Activated CD4-positive, alpha-beta T cell treated with anti-CD3 and anti-CD28 coated beads for 4 hours (primary cell): ENCODE measurements at regions not wholly inside any gene's neighbourhood (a gene's known extent, or its start where the extent isn't known, plus 50 kb on each side); places are given as distances from the start of the nearest gene placed in this dataset.
"Not testable (repeated sequence)": the region's sequence is repeated elsewhere in the genome, so short reads cannot be mapped to it uniquely, and the experiment has no call there.

Source experiments
- DNase-seq, 2 donors: peaks; one replicate each; pipeline ENCODE4 v3.0.0-alpha.2; 2020

DNA sequence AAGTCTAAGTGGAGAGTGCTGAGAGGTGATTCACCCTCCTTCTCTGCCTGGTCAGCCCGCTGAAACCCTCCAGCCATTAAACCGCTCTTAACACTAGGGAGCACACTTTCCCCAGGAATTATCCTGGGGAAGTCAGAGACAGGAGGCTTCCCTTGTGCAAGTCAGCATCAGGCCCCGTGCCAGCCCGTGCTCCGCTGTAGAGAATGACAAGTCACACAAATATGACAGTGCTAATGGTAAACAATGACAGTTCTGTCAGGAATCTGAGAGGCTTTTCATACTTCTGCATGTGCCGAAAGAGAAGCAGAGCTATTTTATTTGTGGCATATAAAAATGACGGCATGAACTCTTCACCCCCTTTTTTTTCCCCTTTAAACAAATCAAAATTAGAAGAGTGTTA lies 816.9 kb upstream of the SLC10A2 start:
- no peak for DNase-seq

GRCh38 chr13:103880146-103880545 lies 813.9 kb upstream of the SLC10A2 start:
- DNase-seq, result not testable (repeated sequence)

DNA sequence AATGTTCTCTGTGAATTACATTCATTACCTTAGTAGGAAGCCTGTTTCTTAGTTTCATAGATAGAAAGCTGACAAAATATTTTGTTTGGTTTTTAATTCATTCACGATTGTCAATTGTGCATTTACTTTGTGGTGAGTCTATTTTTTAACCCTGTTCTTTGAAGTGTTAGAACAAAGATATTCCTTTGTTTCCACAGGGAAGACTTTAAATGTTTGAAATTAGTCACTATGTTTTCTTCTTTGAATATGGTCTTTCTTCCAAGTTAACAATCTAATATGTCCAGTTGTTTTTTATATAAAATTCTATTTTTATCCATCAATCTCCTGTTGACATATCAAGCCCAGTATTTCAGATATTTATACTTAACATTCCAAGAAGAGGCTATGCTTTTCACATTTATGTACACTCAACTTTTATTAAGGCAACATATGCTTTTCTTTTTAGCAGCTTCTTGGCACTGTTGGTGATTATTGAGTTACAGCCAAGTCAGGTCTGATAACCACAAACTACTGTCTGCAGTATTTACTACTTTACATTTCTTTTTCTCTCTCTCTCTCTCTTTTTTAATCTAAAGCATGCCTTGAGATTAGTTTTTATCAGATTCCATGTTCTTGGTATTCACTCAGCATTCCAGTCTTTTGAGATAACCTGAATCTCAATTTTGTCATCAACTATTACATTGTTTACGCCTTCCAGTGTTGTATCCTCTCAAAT lies 812.8 kb upstream of the SLC10A2 start:
- no peak for DNase-seq

DNA sequence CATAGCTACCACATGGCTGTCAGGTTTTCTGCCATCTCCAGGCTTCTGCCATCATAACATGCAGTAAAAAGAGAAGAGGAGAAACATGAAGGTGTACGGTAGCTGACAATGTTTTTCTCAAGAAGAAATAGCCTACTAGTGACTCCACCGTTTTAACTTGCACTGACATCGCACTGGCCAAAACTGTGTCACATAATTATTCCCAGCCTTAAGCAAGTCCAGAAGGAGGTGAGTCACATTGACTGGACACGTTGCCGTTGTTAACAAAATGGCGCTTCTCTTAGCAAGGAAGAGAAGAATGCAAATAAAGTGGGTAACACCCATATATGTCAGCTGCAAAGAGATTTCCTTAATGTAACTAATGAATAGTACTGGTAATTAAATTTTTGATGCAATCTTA lies 810.4 kb upstream of the SLC10A2 start:
- DNase-seq, result no peak

- DNase-seq, result no peak
These were observed 807.5 kb upstream of the SLC10A2 start for GRCh38 chr13:103873725-103874124.

- no peak for DNase-seq
These were observed 799.8 kb upstream of the SLC10A2 start for GRCh38 chr13:103866048-103866447.

GRCh38 chr13:103862525-103862924 lies 796.3 kb upstream of the SLC10A2 start:
- DNase-seq, result no peak

- DNase-seq, result no peak
These were observed 793.7 kb upstream of the SLC10A2 start for GRCh38 chr13:103859952-103860351.

GRCh38 chr13:103852036-103852435 lies 785.8 kb upstream of the SLC10A2 start:
- no peak for DNase-seq

GRCh38 chr13:103844471-103844870 lies 778.3 kb upstream of the SLC10A2 start:
- DNase-seq, result no peak

DNA sequence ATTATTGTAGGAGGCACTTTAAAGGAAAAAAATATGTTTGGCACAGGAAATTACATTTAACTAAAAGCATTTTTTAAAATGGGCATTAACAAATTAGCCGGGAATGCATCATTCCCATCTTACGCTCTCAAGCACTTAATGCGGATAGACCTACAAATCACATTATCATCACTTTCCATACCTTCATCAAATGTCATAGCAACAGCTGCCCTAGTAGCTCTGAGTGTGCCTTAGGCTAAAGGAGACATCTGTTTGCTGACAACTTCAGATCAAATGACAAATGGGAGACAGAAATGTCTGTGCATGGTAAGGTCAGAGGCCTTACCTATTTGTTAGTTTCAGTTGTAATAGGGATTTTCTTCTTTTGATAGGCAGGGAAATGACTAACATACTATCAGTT lies 773.2 kb upstream of the SLC10A2 start:
- DNase-seq, result no peak

- DNase-seq, result no peak
These were observed 768.8 kb upstream of the SLC10A2 start for GRCh38 chr13:103835052-103835451.

GRCh38 chr13:103833294-103833852 lies 767.2 kb upstream of the SLC10A2 start:
- DNase-seq, result no peak

- DNase-seq, result no peak
These were observed 749.4 kb upstream of the SLC10A2 start for GRCh38 chr13:103815619-103816018.

GRCh38 chr13:103812971-103813370 lies 746.8 kb upstream of the SLC10A2 start:
- no peak for DNase-seq

DNA sequence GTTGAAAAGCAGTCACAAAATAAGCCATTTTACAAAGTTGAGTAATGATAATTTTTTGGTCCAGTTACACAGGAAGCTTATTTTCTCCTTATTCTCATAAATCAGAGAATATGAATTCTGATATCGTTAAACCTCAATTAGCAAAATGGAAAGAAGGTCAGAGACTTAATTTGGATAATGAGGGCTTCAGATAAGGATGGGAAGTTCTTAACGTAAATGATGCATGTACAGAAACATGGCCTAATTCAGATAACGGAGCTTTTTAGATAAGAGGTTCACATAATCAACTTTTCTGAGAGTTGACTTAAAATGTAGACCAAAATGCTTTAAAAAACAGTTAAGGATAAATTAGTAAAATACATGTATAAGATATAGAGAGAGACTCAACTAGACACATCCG lies 746.3 kb upstream of the SLC10A2 start:
- no peak for DNase-seq

- DNase-seq, result no peak
These were observed 743.8 kb upstream of the SLC10A2 start for GRCh38 chr13:103810026-103810425.

DNA sequence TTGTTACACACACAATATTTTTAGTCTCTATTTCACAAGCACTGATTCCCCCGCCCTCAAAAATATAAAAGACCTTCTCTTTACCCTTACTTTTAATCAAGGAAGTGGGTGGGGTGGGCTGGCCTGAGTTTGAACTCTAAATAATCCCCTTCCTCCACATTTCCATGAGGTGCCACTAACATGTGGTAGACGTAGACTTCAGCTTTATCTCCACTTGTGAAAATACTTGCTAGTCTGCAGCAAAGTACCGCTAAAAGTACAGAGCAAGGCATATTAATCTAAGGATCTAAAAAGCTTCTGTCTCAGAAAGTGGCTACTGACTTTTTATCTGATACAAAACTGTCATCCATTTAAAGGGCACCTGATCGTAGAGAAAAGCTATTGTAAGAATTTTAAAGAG lies 739.6 kb upstream of the SLC10A2 start:
- no peak for DNase-seq

DNA sequence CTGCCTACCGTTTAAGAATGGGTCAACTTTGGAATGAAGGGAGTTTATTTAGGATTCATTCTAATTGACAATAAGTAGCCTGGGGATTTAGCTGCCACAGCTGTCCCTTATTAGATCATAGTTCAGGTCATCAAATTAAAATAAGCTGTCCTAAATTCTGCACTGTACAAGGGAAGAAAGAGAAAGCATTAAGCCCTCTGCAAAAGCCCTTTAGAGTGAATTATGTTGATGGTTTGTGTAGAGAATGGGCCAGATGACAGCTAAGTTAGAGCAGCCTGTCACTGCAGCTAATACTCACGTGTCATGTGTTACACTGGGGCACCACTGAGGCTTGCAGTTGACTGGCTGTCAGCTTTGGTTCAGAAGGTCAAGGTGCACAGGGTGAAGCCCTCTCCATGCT lies 737.1 kb upstream of the SLC10A2 start:
- no peak for DNase-seq

DNA sequence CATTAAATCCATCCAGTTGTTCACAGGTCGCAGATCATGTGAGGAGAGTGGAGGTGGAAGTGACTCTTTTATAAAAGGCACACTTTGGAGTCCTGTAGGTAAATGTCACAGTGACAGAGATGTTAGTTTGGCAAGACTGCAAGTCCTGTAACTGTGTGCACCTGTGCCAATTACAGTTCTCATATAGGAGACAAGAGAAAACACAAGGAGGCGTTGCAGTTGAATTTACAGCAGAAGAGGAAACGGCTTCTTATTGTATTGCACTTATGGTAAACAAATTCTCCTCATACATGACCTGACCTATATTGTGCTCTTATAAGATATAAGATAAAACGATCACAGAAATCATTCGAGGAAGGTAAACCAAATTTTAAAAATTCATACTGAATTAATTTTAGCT lies 732.8 kb upstream of the SLC10A2 start:
- no peak for DNase-seq

- no peak for DNase-seq
These were observed 729.8 kb upstream of the SLC10A2 start for GRCh38 chr13:103795892-103796478.

DNA sequence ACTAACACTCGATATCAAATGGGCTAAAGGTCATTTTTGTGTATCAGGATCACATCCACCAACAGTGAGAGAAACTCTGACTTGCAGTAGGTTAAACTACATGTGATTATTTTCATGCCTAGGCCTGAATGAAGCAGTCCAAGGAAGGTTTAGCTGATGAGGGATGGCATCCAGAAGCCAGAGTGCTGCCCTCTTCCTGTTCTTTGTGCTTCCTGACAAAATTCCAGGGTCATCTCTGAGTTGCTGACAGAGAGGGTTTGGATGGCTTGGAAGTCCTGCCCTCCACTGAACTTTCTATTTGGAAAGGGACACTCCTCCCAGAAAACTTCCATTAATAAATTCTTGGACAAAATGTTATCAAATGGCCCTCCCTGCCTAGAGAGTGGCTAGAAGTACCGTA lies 728.3 kb upstream of the SLC10A2 start:
- DNase-seq, result no peak

DNA sequence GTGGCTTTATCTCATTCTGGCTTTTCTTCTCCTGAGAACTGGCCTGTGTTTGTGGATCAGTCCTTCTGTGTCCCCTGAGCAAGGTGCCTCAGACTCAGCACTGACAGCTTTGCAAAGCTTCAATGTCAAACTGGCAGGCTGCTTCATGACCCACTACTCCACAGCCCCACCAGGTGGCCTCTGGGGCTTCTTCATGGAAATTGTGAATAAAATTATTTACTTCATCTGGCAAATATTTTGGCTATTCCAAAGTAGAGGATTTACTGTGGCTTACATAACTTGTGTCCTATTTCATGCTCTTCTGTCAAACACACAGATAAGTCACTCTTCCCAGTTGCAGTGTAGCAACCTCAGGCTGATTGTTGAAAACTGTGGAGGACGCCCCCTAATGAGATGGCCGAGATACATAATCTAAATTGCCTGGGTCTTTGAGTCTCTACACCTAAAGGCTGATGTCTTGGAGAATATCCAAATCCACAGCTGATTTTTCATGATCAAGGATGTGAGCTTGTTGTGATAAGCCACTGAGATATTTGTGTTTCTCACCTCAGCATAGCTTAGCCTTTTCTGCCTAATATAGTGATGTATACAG lies 721.9 kb upstream of the SLC10A2 start:
- DNase-seq, result no peak

- no peak for DNase-seq
These were observed 706.4 kb upstream of the SLC10A2 start for GRCh38 chr13:103772576-103772975.
